Activated CD8-positive, alpha-beta T cell treated with anti-CD3 and anti-CD28 coated beads, Interleukin-2, amount 10 ng/mL, durations not matched to agents 7 days and 5 days (primary cell): ENCODE measurements at regions not wholly inside any gene's neighbourhood (a gene's known extent, or its start where the extent isn't known, plus 50 kb on each side); places are given as distances from the start of the nearest gene placed in this dataset.
"Not testable (repeated sequence)": the region's sequence is repeated elsewhere in the genome, so short reads cannot be mapped to it uniquely, and the experiment has no call there.

Experiments
- ATAC-seq: fragments of 150-1000 bp; cut with Tn5 transposase; one replicate; pipeline ENCODE4 v1.10.0; 2021; ENCODE audit warnings: moderate library complexity
- CTCF ChIA-PET: fragments of 350-600 bp; sonication (Branson Sonifier 250); formaldehyde crosslinking; loops from one replicate; lab custom pipeline; 2021; ENCODE audit warnings: antibody characterized with exemption; lab: Charles Lee
- POLR2A ChIA-PET: fragments of 350-600 bp; sonication (Branson Sonifier 250); formaldehyde crosslinking; loops from one replicate; lab custom pipeline; 2021; ENCODE audit warnings: antibody characterized with exemption; lab: Charles Lee
- DNase-seq: peaks from one replicate; pipeline ENCODE4 v3.0.0-alpha.2; 2020
- H3K27ac Mint-ChIP-seq: one replicate; pipeline ENCODE4 v1.8.0; 2021; ENCODE audit warnings: mild to moderate bottlenecking, mixed read lengths
- H3K27me3 Mint-ChIP-seq: one replicate; pipeline ENCODE4 v1.8.0; 2021; ENCODE audit warnings: low read depth, mixed read lengths
- H3K36me3 Mint-ChIP-seq: one replicate; pipeline ENCODE4 v1.8.0; 2021; ENCODE audit warnings: low read depth, mixed read lengths
- H3K4me1 Mint-ChIP-seq: one replicate; pipeline ENCODE4 v1.8.0; 2021; ENCODE audit warnings: low read depth, mixed read lengths
- H3K4me3 Mint-ChIP-seq: one replicate; pipeline ENCODE4 v1.8.0; 2021; ENCODE audit warnings: mild to moderate bottlenecking, mixed read lengths
- H3K9me3 Mint-ChIP-seq: one replicate; pipeline ENCODE4 v1.8.0; 2022; ENCODE audit warnings: mixed read lengths; ENCODE audit not compliant: insufficient read depth

GRCh38 chr6:34646714-34647113 is 49.9 kb downstream of the ILRUN start:
- Mint-ChIP-seq H3K36me3 (peaks cover 35% of the 10 kb centered on the region), H3K27me3 (no peaks in the 10 kb centered on the region), H3K9me3 (no peaks in the 10 kb centered on the region), H3K4me3 (no peak overlapping the region), H3K27ac (no peak overlapping the region), H3K4me1 (peaks cover 3% of the 10 kb centered on the region)
- POLR2A ChIA-PET: no interaction called here
- CTCF ChIA-PET: no interaction called here
- DNase-seq (no peak), ATAC-seq (no peak)

- Mint-ChIP-seq H3K4me1 (peaks cover 3% of the 10 kb centered on the region), H3K4me3 (no peak overlapping the region), H3K27ac (no peak overlapping the region), H3K27me3 (no peaks in the 10 kb centered on the region), H3K36me3 (peaks cover 31% of the 10 kb centered on the region), H3K9me3 (no peaks in the 10 kb centered on the region)
- no peak for DNase-seq
- POLR2A ChIA-PET: no interaction called here
- no peak for ATAC-seq
- CTCF ChIA-PET: no interaction called here
These were observed 50.9 kb downstream of the ILRUN start for GRCh38 chr6:34645627-34646026.

- CTCF ChIA-PET: interaction anchor here (1.0 kb wide), 1 partner anchor 14 kb away, joined by 3 read pairs; no protein-coding TSS in a partner anchor
- Mint-ChIP-seq H3K27me3 (no peaks in the 10 kb centered on the region), H3K4me1 (peaks cover 3% of the 10 kb centered on the region), H3K36me3 (peaks cover 35% of the 10 kb centered on the region), H3K9me3 (no peaks in the 10 kb centered on the region), H3K4me3 (no peak overlapping the region), H3K27ac (no peak overlapping the region)
- DNase-seq (no peak), ATAC-seq (no peak)
- POLR2A ChIA-PET: no interaction called here
These were observed 51.9 kb downstream of the ILRUN start for GRCh38 chr6:34644716-34645115.

- no peak for ATAC-seq
- ChIA-PET POLR2A (no interaction called here), CTCF (no interaction called here)
- DNase-seq: no peak
- Mint-ChIP-seq H3K27ac (no peak overlapping the region), H3K9me3 (no peaks in the 10 kb centered on the region), H3K4me1 (peaks cover 3% of the 10 kb centered on the region), H3K36me3 (peaks cover 35% of the 10 kb centered on the region), H3K4me3 (no peak overlapping the region), H3K27me3 (no peaks in the 10 kb centered on the region)
These were observed 54.1 kb downstream of the ILRUN start for GRCh38 chr6:34642427-34642826.

GRCh38 chr6:34640074-34640849 is 56.3 kb downstream of the ILRUN start:
- DNase-seq, ATAC-seq, H3K9me3 Mint-ChIP-seq, H3K27ac Mint-ChIP-seq, H3K4me1 Mint-ChIP-seq, H3K27me3 Mint-ChIP-seq, H3K4me3 Mint-ChIP-seq, POLR2A ChIA-PET: not testable (repeated sequence)
- CTCF ChIA-PET: interaction anchor here (1.2 kb wide), 1 partner anchor 31 kb away, joined by 3 read pairs; no protein-coding TSS in a partner anchor
- H3K36me3 Mint-ChIP-seq: peaks cover 28% of the 10 kb centered on the region

- Mint-ChIP-seq H3K4me3 (no peak overlapping the region), H3K36me3 (peaks cover 24% of the 10 kb centered on the region), H3K27me3 (no peaks in the 10 kb centered on the region), H3K4me1 (no peaks in the 10 kb centered on the region), H3K27ac (no peak overlapping the region), H3K9me3 (no peaks in the 10 kb centered on the region)
- CTCF ChIA-PET: interaction anchor here (1.2 to 2.1 kb wide), 5 partner anchors 12 to 390 kb away, joined by 3 to 6 read pairs (median 4); no protein-coding TSS in a partner anchor
- POLR2A ChIA-PET: no interaction called here
- DNase-seq: no peak
- ATAC-seq: no peak
These were observed 57.5 kb downstream of the ILRUN start for GRCh38 chr6:34638834-34639736.

GRCh38 chr6:34633785-34634184 is 62.8 kb downstream of the ILRUN start:
- Mint-ChIP-seq H3K4me3 (no peak overlapping the region), H3K9me3 (no peaks in the 10 kb centered on the region), H3K27ac (no peak overlapping the region), H3K4me1 (no peaks in the 10 kb centered on the region), H3K36me3 (peaks cover 16% of the 10 kb centered on the region), H3K27me3 (no peaks in the 10 kb centered on the region)
- ATAC-seq: no peak
- ChIA-PET CTCF (no interaction called here), POLR2A (no interaction called here)
- DNase-seq: no peak

- no peaks in the 10 kb centered on the region for H3K27me3 Mint-ChIP-seq
- DNase-seq: no peak
- H3K4me1 Mint-ChIP-seq: no peaks in the 10 kb centered on the region
- H3K36me3 Mint-ChIP-seq: peaks cover 18% of the 10 kb centered on the region
- ChIA-PET POLR2A (no interaction called here), CTCF (no interaction called here)
- H3K4me3 Mint-ChIP-seq: no peak overlapping the region
- no peak for ATAC-seq
- H3K27ac Mint-ChIP-seq: no peak overlapping the region
- H3K9me3 Mint-ChIP-seq: no peaks in the 10 kb centered on the region
These were observed 63.3 kb downstream of the ILRUN start for GRCh38 chr6:34633256-34633655.

- Mint-ChIP-seq H3K4me1 (no peaks in the 10 kb centered on the region), H3K9me3 (no peaks in the 10 kb centered on the region), H3K27me3 (no peaks in the 10 kb centered on the region), H3K27ac (no peak overlapping the region), H3K36me3 (peaks cover 17% of the 10 kb centered on the region), H3K4me3 (no peak overlapping the region)
- ChIA-PET CTCF (no interaction called here), POLR2A (interaction anchor here (0.6 kb wide), 1 partner anchor 186 kb away, joined by 4 read pairs; no protein-coding TSS in a partner anchor)
- ATAC-seq: no peak
- no peak for DNase-seq
These were observed 66.5 kb downstream of the ILRUN start for GRCh38 chr6:34630040-34630439.

GRCh38 chr6:34627296-34627695 is 69.3 kb downstream of the ILRUN start:
- CTCF ChIA-PET: no interaction called here
- no peak overlapping the region for H3K27ac Mint-ChIP-seq
- no peaks in the 10 kb centered on the region for H3K9me3 Mint-ChIP-seq
- ATAC-seq (no peak), DNase-seq (no peak)
- H3K4me3 Mint-ChIP-seq: no peak overlapping the region
- POLR2A ChIA-PET: interaction anchor here (0.7 kb wide), 1 partner anchor 246 kb away, joined by 4 read pairs; no protein-coding TSS in a partner anchor
- H3K27me3 Mint-ChIP-seq: no peaks in the 10 kb centered on the region
- H3K36me3 Mint-ChIP-seq: peaks cover 12% of the 10 kb centered on the region
- H3K4me1 Mint-ChIP-seq: no peaks in the 10 kb centered on the region

- peaks cover 3% of the 10 kb centered on the region for H3K36me3 Mint-ChIP-seq
- H3K27me3 Mint-ChIP-seq: no peaks in the 10 kb centered on the region
- ChIA-PET CTCF (interaction anchor here (1.0 kb wide), 1 partner anchor 9 kb away, joined by 7 read pairs; no protein-coding TSS in a partner anchor), POLR2A (no interaction called here)
- DNase-seq (no peak), ATAC-seq (no peak)
- no peak overlapping the region for H3K4me3 Mint-ChIP-seq
- H3K9me3 Mint-ChIP-seq: no peaks in the 10 kb centered on the region
- no peak overlapping the region for H3K27ac Mint-ChIP-seq
- H3K4me1 Mint-ChIP-seq: no peaks in the 10 kb centered on the region
These were observed 62.5 kb upstream of the SPDEF start for GRCh38 chr6:34618430-34619182.
